BLaER1 (cell line): ENCODE measurements at regions not wholly inside any gene's neighbourhood (a gene's known extent, or its start where the extent isn't known, plus 50 kb on each side); places are given as distances from the start of the nearest gene placed in this dataset.

ENCODE experiments used
- H3K27ac ChIP-seq: shearing (Covaris generic); formaldehyde crosslinking; 2 replicates; pipeline ENCODE4 v1.8.1; 2022
- H3K27me3 ChIP-seq: shearing (Covaris generic); formaldehyde crosslinking; 2 replicates; pipeline ENCODE4 v1.8.1; 2022
- H3K36me3 ChIP-seq: shearing (Covaris generic); formaldehyde crosslinking; 2 replicates; pipeline ENCODE4 v1.8.1; 2022
- H3K4me1 ChIP-seq: shearing (Covaris generic); formaldehyde crosslinking; 2 replicates; pipeline ENCODE4 v1.8.1; 2022
- H3K4me2 ChIP-seq: shearing (Covaris generic); formaldehyde crosslinking; 2 replicates; pipeline ENCODE4 v1.8.1; 2022
- H3K4me3 ChIP-seq: shearing (Covaris generic); formaldehyde crosslinking; 2 replicates; pipeline ENCODE4 v1.8.1; 2022
- H3K9ac ChIP-seq: shearing (Covaris generic); formaldehyde crosslinking; 2 replicates; pipeline ENCODE4 v1.8.1; 2022
- H3K9me3 ChIP-seq: shearing (Covaris generic); formaldehyde crosslinking; 2 replicates; pipeline ENCODE4 v1.8.1; 2022
- H4K20me1 ChIP-seq: shearing (Covaris generic); formaldehyde crosslinking; 2 replicates; pipeline ENCODE4 v1.8.1; 2022
- Cebpa-rat ChIP-seq: shearing (Covaris generic); IDR thresholded peaks from 2 replicates; pipeline ENCODE4 v1.8.1; 2022

DNA sequence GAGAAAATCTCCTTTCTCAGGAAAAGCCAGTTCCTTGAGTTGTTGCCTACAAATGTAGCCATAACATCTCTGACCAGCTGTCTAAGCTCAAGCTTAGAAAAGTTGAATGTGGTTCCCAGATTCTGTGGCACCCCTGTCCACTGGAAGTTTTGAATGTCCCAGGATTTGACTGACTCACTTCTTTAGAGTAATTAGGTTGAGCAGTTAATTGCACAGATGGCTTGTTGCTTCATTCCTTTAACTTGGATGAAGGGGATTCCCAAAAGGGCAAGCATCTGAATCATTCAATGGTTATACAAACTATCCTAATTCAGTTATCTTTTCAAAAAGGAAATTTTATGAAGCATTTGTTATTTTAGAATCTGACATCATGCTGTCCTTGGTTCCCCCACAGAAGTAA, 374.7 kb downstream of the LNPK start:
- H3K36me3 ChIP-seq: no peaks in the 10 kb centered on the region
- no peak overlapping the region for H3K9ac ChIP-seq
- no peaks in the 10 kb centered on the region for H3K9me3 ChIP-seq
- no peak overlapping the region for H3K4me2 ChIP-seq
- H3K4me1 ChIP-seq: no peaks in the 10 kb centered on the region
- no peak for TF ChIP-seq Cebpa-rat
- H3K27ac ChIP-seq: no peak overlapping the region
- H3K4me3 ChIP-seq: no peak overlapping the region
- no peaks in the 10 kb centered on the region for H3K27me3 ChIP-seq
- no peaks in the 10 kb centered on the region for H4K20me1 ChIP-seq

DNA sequence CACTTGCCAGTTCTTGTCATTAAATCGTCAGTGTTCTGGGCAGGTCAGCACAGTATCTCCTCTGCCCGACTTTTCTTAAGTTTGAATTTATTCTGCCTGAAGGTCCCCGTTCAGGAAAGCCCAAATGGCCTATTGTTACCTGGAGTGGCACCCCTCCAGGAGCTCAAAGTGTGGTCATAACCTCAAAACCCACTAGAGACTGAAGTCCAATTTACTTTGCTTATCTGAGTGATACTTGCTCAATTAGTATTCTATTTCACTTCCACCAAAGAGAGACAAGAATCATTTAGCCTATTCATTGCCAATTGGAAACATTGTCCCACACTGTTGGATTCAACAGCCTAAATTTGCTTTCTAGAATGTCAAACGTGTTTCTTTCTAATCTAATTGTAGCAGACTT, 375.3 kb downstream of the LNPK start:
- no peak overlapping the region for H3K27ac ChIP-seq
- no peak for TF ChIP-seq Cebpa-rat
- no peak overlapping the region for H3K4me2 ChIP-seq
- no peaks in the 10 kb centered on the region for H3K9me3 ChIP-seq
- H4K20me1 ChIP-seq: no peaks in the 10 kb centered on the region
- no peak overlapping the region for H3K4me3 ChIP-seq
- H3K36me3 ChIP-seq: no peaks in the 10 kb centered on the region
- H3K4me1 ChIP-seq: no peaks in the 10 kb centered on the region
- no peaks in the 10 kb centered on the region for H3K27me3 ChIP-seq
- H3K9ac ChIP-seq: no peak overlapping the region

DNA sequence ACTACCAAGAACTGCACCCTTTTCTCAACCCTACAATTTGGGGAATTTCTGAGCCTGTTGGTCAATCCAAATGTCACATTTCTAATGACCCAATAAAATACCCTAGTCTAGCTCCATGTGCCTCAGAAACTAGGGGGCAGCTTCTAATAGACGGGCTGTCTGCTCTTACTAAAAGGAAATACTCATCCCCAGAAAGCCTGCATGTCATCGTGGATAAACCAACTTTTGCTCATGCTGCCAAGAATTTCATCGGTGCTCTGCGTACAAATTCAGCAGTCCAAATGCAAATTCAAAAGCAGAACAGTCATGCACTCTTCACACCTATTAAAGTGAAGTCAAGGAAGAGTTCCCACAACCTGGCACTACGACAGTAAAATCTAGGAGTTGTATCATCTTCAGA, 377.3 kb downstream of the LNPK start:
- H3K9me3 ChIP-seq: no peaks in the 10 kb centered on the region
- no peak overlapping the region for H3K27ac ChIP-seq
- H3K4me2 ChIP-seq: no peak overlapping the region
- H3K4me3 ChIP-seq: no peak overlapping the region
- no peak for TF ChIP-seq Cebpa-rat
- H4K20me1 ChIP-seq: no peaks in the 10 kb centered on the region
- no peaks in the 10 kb centered on the region for H3K27me3 ChIP-seq
- no peaks in the 10 kb centered on the region for H3K4me1 ChIP-seq
- no peaks in the 10 kb centered on the region for H3K36me3 ChIP-seq
- H3K9ac ChIP-seq: no peak overlapping the region

DNA sequence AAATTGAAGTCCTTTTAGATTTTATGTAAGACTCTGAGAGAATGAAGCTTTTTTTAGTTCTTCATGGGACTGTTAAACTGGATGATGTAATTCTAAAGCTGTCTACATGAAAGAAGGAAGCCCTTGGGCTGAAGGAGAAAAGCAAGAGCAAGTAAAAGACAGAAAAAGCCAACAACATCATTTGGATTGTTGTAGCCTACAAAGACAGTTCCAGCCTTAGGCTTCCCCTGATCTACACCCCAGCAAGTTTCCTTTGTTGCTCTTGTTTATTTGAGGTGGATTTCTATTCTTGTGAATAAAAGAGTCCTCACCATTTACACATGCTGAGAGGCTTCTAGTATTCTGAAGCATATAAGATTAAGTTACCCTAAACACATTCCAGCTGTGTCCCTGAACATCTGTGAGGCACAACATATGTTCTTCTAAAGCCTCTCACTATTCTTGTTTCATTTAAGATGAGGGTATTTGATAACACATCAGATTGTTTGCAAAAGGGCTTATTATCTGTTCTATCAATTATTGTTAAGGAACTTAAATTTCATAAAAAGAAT, 377.8 kb downstream of the LNPK start:
- Histone ChIP-seq H3K27me3 (no peaks in the 10 kb centered on the region), H4K20me1 (no peaks in the 10 kb centered on the region), H3K4me3 (no peak overlapping the region), H3K27ac (no peak overlapping the region), H3K4me1 (no peaks in the 10 kb centered on the region), H3K9me3 (no peaks in the 10 kb centered on the region), H3K9ac (no peak overlapping the region), H3K36me3 (no peaks in the 10 kb centered on the region), H3K4me2 (no peak overlapping the region)
- TF ChIP-seq Cebpa-rat: no peak

DNA sequence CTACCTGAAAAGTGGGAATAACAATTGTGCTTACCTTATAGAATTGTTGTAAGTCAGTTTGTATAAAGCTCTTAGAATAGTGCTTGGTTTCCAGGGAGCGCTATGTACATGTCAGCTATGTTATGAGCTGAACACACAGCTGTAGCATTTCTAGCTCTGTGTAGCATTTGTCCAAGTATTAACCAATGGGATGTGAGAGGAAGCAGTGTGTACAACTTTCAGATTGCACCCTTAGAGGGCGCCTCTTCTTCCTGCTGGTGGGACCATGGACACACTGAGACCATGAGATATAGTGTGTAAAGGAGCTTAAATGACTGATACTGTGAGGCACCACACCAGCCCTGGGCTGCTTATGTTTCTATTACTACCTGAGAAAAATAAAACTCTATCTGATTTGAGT, 380.2 kb downstream of the LNPK start:
- TF ChIP-seq Cebpa-rat: no peak
- H4K20me1 ChIP-seq: no peaks in the 10 kb centered on the region

DNA sequence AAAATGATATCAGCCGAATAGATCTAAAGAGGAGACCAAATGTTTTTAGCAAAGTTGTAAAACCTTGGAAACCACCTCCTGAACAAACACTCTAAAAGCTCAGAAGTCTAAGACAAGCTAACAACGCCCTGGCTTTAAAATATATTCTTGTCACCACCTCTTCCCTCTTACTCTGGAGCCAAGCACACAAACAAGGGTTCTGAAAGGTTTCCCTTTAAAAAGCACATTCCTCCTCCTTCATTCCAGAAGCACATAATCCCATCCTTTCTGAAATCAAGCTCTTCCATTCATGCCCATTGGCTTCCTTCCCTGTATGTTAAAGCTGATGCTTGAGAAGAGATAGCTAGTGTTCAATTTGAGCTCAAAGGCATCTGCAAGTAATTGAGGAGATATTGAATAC, 382.0 kb downstream of the LNPK start:
- Histone ChIP-seq H3K4me1 (no peaks in the 10 kb centered on the region), H3K4me2 (no peak overlapping the region), H3K4me3 (no peak overlapping the region), H3K36me3 (no peaks in the 10 kb centered on the region), H4K20me1 (no peaks in the 10 kb centered on the region), H3K27ac (no peak overlapping the region), H3K9ac (no peak overlapping the region), H3K27me3 (no peaks in the 10 kb centered on the region), H3K9me3 (no peaks in the 10 kb centered on the region)
- TF ChIP-seq Cebpa-rat: no peak

More for the DNA sequence above, 380.2 kb downstream of the LNPK start:
- H3K9me3 ChIP-seq: no peaks in the 10 kb centered on the region
- H3K4me3 ChIP-seq: no peak overlapping the region
- no peaks in the 10 kb centered on the region for H3K4me1 ChIP-seq
- H3K4me2 ChIP-seq: no peak overlapping the region
- no peak overlapping the region for H3K9ac ChIP-seq
- H3K36me3 ChIP-seq: no peaks in the 10 kb centered on the region
- no peaks in the 10 kb centered on the region for H3K27me3 ChIP-seq
- H3K27ac ChIP-seq: no peak overlapping the region

DNA sequence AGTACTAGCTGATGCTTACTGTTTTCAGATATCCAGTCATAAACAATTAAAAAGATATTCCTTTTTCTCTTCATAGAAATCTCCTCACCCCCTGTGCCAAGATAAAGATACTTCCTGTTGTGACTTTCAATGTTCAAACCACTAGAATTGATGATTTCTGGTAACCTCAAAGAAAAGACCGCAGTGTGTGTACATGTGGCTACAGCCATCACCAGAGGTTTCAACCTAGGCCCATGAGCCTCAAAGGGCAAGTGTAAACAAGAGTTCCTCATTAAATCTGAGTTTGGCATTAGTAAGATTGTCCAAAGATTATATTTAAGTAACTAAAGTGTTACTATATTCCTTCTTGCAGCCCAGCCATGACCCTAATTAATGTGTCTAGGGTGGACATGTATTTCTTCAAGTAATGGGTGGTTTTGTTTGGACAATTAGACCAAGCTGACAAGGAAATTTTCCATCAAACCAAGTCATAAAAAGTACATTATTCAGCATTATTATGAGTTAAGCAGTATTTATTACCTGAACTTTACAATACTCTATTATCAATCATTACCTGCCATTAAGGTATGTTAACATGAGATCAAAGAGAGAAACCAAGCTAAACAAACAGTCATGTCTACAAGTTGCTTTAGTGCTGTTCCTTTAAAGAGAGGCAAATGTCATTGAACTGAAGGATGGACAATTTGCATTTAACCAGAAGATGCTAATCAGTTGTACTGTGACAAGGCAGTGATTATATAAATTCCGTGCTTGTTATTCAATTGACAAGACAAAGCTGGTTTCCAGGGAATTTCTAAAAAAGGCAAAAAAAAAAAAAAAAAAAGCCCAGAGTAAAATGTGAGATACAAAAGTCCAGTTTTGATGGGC, 382.7 kb downstream of the LNPK start:
- Histone ChIP-seq H3K9me3 (no peaks in the 10 kb centered on the region), H3K4me2 (no peak overlapping the region), H3K4me1 (no peaks in the 10 kb centered on the region), H3K27ac (no peak overlapping the region), H3K4me3 (no peak overlapping the region), H4K20me1 (no peaks in the 10 kb centered on the region), H3K27me3 (no peaks in the 10 kb centered on the region), H3K9ac (no peak overlapping the region), H3K36me3 (no peaks in the 10 kb centered on the region)
- no peak for TF ChIP-seq Cebpa-rat

DNA sequence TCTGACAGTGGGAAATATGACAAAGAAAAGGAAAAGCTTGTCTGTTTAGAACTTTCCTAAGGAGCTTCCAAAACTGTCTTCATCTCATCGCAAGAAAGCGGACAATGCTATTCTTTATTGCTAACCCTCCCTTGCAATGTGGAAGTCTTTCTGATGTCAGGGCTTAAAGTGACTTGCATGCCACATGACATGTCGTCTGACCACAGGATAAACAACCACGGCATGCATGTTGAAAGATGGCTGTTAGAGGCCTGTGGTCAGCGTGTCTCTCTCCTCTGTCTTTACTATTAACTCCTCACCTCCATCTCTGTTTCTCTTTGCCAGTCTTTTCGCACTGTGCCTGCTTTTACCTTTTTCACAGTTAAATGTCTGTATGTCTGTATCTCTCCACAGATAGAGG, 389.8 kb downstream of the LNPK start:
- Histone ChIP-seq H4K20me1 (no peaks in the 10 kb centered on the region), H3K27me3 (no peaks in the 10 kb centered on the region), H3K27ac (no peak overlapping the region), H3K4me2 (no peak overlapping the region), H3K9ac (no peak overlapping the region), H3K36me3 (no peaks in the 10 kb centered on the region), H3K9me3 (no peaks in the 10 kb centered on the region), H3K4me3 (no peak overlapping the region), H3K4me1 (no peaks in the 10 kb centered on the region)
- no peak for TF ChIP-seq Cebpa-rat

DNA sequence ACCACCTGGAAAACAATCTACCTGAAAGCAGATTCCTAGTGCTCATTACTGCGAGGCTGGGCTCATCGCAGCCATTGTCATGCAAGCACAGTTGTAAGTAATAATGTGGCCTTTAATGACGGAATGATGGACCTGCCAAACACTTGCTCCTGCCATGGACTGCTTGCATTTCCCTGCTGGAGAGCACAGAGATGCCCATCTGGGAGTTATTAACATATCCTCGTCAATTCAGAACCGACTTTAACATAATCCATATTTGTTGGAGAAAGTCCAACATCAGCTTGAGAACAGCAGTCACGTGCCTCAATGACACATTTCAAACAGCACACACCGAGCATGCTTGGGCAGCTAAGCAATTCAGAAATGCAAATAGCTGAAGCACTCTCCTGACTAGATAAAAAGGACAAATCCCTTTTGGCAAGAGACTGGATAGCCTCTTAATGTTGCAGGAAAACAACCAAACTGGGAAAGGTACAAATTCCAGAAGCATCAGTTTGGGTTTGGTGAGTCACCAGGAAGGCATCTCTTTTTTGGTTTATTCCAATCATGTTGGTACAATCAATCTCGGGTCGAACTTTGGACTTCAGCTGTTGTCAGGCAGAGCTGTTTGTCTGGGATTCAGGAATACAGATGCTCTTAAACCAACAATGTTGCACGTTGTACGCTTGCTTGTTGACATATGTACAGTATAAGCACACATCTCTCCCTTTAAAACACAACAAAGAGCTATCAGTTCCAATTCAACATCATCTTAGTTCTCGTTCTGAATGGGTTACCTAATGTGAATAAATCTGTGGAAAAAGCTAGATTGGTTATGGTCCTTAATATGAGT, 395.8 kb downstream of the LNPK start:
- H3K4me2 ChIP-seq: no peak overlapping the region

DNA sequence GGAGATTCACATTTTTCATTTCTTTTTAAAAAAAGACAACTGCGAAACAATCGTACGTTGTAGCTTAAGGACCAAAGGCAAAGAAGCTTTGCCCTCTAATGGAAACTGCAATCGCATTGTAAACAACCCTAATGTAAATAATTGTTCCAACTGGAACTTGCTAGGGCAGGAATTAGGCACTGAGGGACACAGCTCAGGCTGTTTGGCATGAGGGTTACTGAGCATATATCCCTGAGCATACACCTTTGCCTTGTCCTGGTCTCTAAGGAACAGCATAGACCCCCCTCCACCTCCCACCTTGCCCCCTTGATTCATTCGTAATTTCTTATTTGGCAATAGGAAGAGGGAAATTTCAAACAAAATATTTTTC, 396.4 kb downstream of the LNPK start:
- H3K4me1 ChIP-seq: no peaks in the 10 kb centered on the region
- no peak for TF ChIP-seq Cebpa-rat
- H3K4me2 ChIP-seq: no peak overlapping the region
- H3K36me3 ChIP-seq: no peaks in the 10 kb centered on the region
- H4K20me1 ChIP-seq: no peaks in the 10 kb centered on the region
- no peaks in the 10 kb centered on the region for H3K27me3 ChIP-seq
- H3K27ac ChIP-seq: no peak overlapping the region
- no peak overlapping the region for H3K4me3 ChIP-seq
- H3K9me3 ChIP-seq: no peaks in the 10 kb centered on the region
- no peak overlapping the region for H3K9ac ChIP-seq

More for the DNA sequence above, 395.8 kb downstream of the LNPK start:
- Histone ChIP-seq H3K4me3 (no peak overlapping the region), H3K4me1 (no peaks in the 10 kb centered on the region), H3K27me3 (no peaks in the 10 kb centered on the region), H3K36me3 (no peaks in the 10 kb centered on the region), H3K9ac (no peak overlapping the region), H4K20me1 (no peaks in the 10 kb centered on the region), H3K9me3 (no peaks in the 10 kb centered on the region), H3K27ac (no peak overlapping the region)
- TF ChIP-seq Cebpa-rat: no peak
